ENCODE measurements at regions not wholly inside any gene's neighbourhood (a gene's known extent, or its start where the extent isn't known, plus 50 kb on each side); places are given as distances from the start of the nearest gene placed in this dataset.
"Not testable (repeated sequence)": the region's sequence is repeated elsewhere in the genome, so short reads cannot be mapped to it uniquely, and the experiment has no call there.

- H3K4me1 ChIP-seq (ENCODE audit: control insufficient read depth, low read length): no peaks in the 10 kb centered on the region
- H4K20me1 ChIP-seq (ENCODE audit: control insufficient read depth, insufficient read depth, low read depth, low read length): no peaks in the 10 kb centered on the region
- H3K27me3 ChIP-seq (ENCODE audit: control insufficient read depth, low read length): peaks cover 12% of the 10 kb centered on the region; the same call in 1 of the 2 replicates
- no peaks in the 10 kb centered on the region for H3F3A ChIP-seq (ENCODE audit: control insufficient read depth, insufficient read depth)
- H3K79me2 ChIP-seq (ENCODE audit: control insufficient read depth, low read length): no peaks in the 10 kb centered on the region
- peaks cover 16% of the 10 kb centered on the region for H3K9me3 ChIP-seq (ENCODE audit: control insufficient read depth, insufficient read depth, low read length)
- no peak overlapping the region for H3K4me2 ChIP-seq (ENCODE audit: low read length)
- TF ChIP-seq, protein P1, sequence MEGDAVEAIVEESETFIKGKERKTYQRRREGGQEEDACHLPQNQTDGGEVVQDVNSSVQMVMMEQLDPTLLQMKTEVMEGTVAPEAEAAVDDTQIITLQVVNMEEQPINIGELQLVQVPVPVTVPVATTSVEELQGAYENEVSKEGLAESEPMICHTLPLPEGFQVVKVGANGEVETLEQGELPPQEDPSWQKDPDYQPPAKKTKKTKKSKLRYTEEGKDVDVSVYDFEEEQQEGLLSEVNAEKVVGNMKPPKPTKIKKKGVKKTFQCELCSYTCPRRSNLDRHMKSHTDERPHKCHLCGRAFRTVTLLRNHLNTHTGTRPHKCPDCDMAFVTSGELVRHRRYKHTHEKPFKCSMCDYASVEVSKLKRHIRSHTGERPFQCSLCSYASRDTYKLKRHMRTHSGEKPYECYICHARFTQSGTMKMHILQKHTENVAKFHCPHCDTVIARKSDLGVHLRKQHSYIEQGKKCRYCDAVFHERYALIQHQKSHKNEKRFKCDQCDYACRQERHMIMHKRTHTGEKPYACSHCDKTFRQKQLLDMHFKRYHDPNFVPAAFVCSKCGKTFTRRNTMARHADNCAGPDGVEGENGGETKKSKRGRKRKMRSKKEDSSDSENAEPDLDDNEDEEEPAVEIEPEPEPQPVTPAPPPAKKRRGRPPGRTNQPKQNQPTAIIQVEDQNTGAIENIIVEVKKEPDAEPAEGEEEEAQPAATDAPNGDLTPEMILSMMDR (IDR thresholded peaks at IDR 0.05; ENCODE audit: low read depth, low read length, poor library complexity, severe bottlenecking): no peak
- TF ChIP-seq EZH2phosphoT487 (IDR thresholded peaks at IDR 0.05; ENCODE audit: borderline replicate concordance, low read length): no peak
- H3K4me3 ChIP-seq (ENCODE audit: low read length): no peak overlapping the region
- no peaks in the 10 kb centered on the region for H3K9me2 ChIP-seq (replicated peaks; ENCODE audit: control insufficient read depth, low read length)
- H3K27ac ChIP-seq (ENCODE audit: low read depth, low read length): no peak overlapping the region
- H3K36me3 ChIP-seq (ENCODE audit: control insufficient read depth, low read length): no peaks in the 10 kb centered on the region
These were observed 200.1 kb downstream of the FAM43A start for GRCh38 chr3:194885766-194886165.

GRCh38 chr3:194886836-194887235 is 201.2 kb downstream of the FAM43A start:
- Histone ChIP-seq H4K20me1 (ENCODE audit: control insufficient read depth, insufficient read depth, low read depth, low read length) (no peaks in the 10 kb centered on the region), H3K9me3 (ENCODE audit: control insufficient read depth, insufficient read depth, low read length) (peaks cover 16% of the 10 kb centered on the region), H3K36me3 (ENCODE audit: control insufficient read depth, low read length) (no peaks in the 10 kb centered on the region), H3K4me1 (ENCODE audit: control insufficient read depth, low read length) (no peaks in the 10 kb centered on the region), H3K4me3 (ENCODE audit: low read length) (no peak overlapping the region), H3K4me2 (ENCODE audit: low read length) (no peak overlapping the region), H3K27me3 (ENCODE audit: control insufficient read depth, low read length) (peaks cover 9% of the 10 kb centered on the region; the same call in 1 of the 2 replicates), H3K9me2 (replicated peaks; ENCODE audit: control insufficient read depth, low read length) (no peaks in the 10 kb centered on the region), H3K27ac (ENCODE audit: low read depth, low read length) (no peak overlapping the region), H3F3A (ENCODE audit: control insufficient read depth, insufficient read depth) (no peaks in the 10 kb centered on the region), H3K79me2 (ENCODE audit: control insufficient read depth, low read length) (no peaks in the 10 kb centered on the region)
- TF ChIP-seq EZH2phosphoT487 (IDR thresholded peaks at IDR 0.05; ENCODE audit: borderline replicate concordance, low read length): no peak
- TF ChIP-seq, protein P1 (IDR thresholded peaks at IDR 0.05; ENCODE audit: low read depth, low read length, poor library complexity, severe bottlenecking): no peak

DNA sequence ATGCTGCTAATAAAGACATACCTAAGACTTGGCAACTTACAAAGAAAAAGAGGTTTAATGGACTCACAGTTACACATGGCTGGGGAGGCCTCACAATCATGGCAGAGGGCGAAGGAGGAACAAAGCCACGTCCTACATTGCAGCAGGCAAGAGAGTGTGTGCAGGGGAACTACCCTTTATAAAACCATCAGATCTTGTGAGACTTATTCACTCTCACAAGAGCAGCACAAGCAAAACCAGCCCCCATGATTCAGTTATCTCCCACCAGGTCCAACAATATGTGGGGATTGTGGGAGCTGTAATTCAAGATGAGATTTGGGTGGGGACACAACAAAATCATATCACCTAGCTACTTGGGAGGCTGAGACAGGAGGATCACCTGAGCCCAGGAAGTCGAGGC is 202.4 kb downstream of the FAM43A start:
- H3K4me1 ChIP-seq (ENCODE audit: control insufficient read depth, low read length); H3K4me3 ChIP-seq (ENCODE audit: low read length); H3K4me2 ChIP-seq (ENCODE audit: low read length); H3K27me3 ChIP-seq (ENCODE audit: control insufficient read depth, low read length); H3K36me3 ChIP-seq (ENCODE audit: control insufficient read depth, low read length); H3K27ac ChIP-seq (ENCODE audit: low read depth, low read length); H3K79me2 ChIP-seq (ENCODE audit: control insufficient read depth, low read length); H3F3A ChIP-seq (ENCODE audit: control insufficient read depth, insufficient read depth); H3K9me2 ChIP-seq (replicated peaks; ENCODE audit: control insufficient read depth, low read length); H4K20me1 ChIP-seq (ENCODE audit: control insufficient read depth, insufficient read depth, low read depth, low read length): not testable (repeated sequence)
- peaks cover 16% of the 10 kb centered on the region for H3K9me3 ChIP-seq (ENCODE audit: control insufficient read depth, insufficient read depth, low read length)

GRCh38 chr3:194888916-194889315 is 203.2 kb downstream of the FAM43A start:
- Histone ChIP-seq H3F3A (ENCODE audit: control insufficient read depth, insufficient read depth) (no peaks in the 10 kb centered on the region), H3K4me1 (ENCODE audit: control insufficient read depth, low read length) (no peaks in the 10 kb centered on the region), H3K4me2 (ENCODE audit: low read length) (no peak overlapping the region), H3K9me3 (ENCODE audit: control insufficient read depth, insufficient read depth, low read length) (peaks cover 8% of the 10 kb centered on the region), H3K4me3 (ENCODE audit: low read length) (no peak overlapping the region), H3K9me2 (replicated peaks; ENCODE audit: control insufficient read depth, low read length) (no peaks in the 10 kb centered on the region), H3K27ac (ENCODE audit: low read depth, low read length) (no peak overlapping the region), H4K20me1 (ENCODE audit: control insufficient read depth, insufficient read depth, low read depth, low read length) (no peaks in the 10 kb centered on the region), H3K36me3 (ENCODE audit: control insufficient read depth, low read length) (no peaks in the 10 kb centered on the region), H3K27me3 (ENCODE audit: control insufficient read depth, low read length) (peaks cover 9% of the 10 kb centered on the region; the same call in 1 of the 2 replicates), H3K79me2 (ENCODE audit: control insufficient read depth, low read length) (no peaks in the 10 kb centered on the region)
- TF ChIP-seq EZH2phosphoT487 (IDR thresholded peaks at IDR 0.05; ENCODE audit: borderline replicate concordance, low read length): no peak
- TF ChIP-seq, protein P1 (IDR thresholded peaks at IDR 0.05; ENCODE audit: low read depth, low read length, poor library complexity, severe bottlenecking): no peak

Measured in DOHH2 (cell line).